Choroid plexus epithelial cell (primary cell): ENCODE measurements at regions not wholly inside any gene's neighbourhood (a gene's known extent, or its start where the extent isn't known, plus 50 kb on each side); places are given as distances from the start of the nearest gene placed in this dataset.
"Not testable (repeated sequence)": the region's sequence is repeated elsewhere in the genome, so short reads cannot be mapped to it uniquely, and the experiment has no call there.

Experiments
- DNase-seq: peaks from one replicate; pipeline ENCODE4 v3.0.0-alpha.2; 2010; ENCODE audit warnings: low read depth
- H3K4me3 ChIP-seq: 2 replicates; pipeline ENCODE4 v1.5.1; 2011; ENCODE audit warnings: low read depth, mild to moderate bottlenecking, control low read depth, low read length, moderate library complexity
- CTCF ChIP-seq: conservative IDR thresholded peaks from 2 replicates; pipeline ENCODE4 v1.5.1; 2011; ENCODE audit warnings: low read depth, mild to moderate bottlenecking, control low read depth, inconsistent platforms, low read length, moderate library complexity

DNA sequence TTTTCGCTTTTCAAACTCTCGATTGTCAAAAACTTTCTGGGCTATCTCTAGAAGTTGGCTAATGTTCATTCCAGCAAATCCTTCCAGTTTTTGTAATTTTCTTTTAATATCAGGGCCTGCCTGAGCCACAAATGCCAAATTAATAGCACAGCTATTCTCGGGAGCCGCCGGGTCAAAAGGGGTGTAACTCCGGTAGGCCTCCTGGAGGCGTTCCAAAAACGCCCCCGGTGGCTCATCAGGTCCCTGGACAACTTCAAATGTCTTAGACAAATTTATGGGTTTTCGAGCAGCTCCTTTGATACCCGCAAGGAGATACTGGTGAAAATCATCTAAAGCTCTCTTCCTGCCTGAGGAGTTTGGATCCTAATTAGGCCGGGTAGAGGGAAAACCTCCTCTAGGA, 117.9 kb upstream of the PZP start:
- no peak for TF ChIP-seq CTCF
- no peak overlapping the region for H3K4me3 ChIP-seq
- DNase-seq = no peak

DNA sequence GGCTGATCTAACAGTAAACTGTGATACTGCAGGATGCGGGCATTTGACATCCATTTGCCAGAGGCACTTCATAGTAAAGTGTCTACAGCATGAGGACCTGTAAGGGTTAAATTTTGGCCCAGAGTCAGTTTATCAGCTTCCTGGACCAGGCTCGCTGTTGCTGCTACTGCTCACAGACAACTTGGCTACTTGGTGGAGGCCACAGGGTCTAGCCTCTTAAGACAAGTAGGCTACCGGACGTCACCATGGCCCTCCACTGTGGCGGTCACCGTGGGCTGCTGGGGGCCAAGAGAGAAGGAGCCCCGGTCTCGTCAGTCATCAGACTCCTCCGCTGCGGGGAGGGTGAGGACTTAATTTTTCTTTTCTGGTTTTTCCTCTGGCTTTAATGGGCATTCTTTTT, 117.3 kb upstream of the PZP start:
- no peak overlapping the region for H3K4me3 ChIP-seq
- TF ChIP-seq CTCF = no peak
- no peak for DNase-seq

DNA sequence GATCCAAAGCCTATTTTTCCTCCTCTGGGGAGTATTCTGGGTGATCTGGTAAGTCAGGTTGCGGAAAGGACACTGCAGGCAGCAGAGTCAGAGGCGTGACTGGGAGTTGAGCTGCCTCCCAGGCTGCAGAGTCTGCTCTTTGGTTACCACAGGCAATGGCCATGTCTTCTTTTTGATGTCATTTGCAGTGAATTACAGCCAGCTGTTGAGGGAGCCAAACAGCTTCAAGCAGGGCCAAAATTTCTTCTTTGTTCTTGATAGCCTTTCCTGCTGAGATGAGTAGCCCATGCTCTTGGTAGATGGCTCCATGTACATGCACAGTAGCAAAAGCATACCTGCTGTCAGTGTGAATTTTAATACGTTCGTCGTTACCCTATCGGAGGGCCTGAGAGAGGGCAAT, 116.6 kb upstream of the PZP start:
- DNase-seq = no peak
- TF ChIP-seq CTCF = no peak
- no peak overlapping the region for H3K4me3 ChIP-seq

GRCh38 chr12:9323144-9323681, 115.0 kb upstream of the PZP start:
- no peak for DNase-seq
- H3K4me3 ChIP-seq = no peak overlapping the region
- no peak for TF ChIP-seq CTCF

- TF ChIP-seq CTCF = no peak
- no peak for DNase-seq
- H3K4me3 ChIP-seq = no peak overlapping the region
These were observed 111.6 kb upstream of the PZP start for GRCh38 chr12:9319842-9320173.

- no peak overlapping the region for H3K4me3 ChIP-seq
- TF ChIP-seq CTCF = no peak
- no peak for DNase-seq
These were observed 111.0 kb upstream of the PZP start for GRCh38 chr12:9319044-9319841.

GRCh38 chr12:9313479-9313878, 105.3 kb upstream of the PZP start:
- H3K4me3 ChIP-seq, DNase-seq: not testable (repeated sequence)

GRCh38 chr12:9312406-9313392, 104.5 kb upstream of the PZP start:
- H3K4me3 ChIP-seq, DNase-seq: not testable (repeated sequence)

DNA sequence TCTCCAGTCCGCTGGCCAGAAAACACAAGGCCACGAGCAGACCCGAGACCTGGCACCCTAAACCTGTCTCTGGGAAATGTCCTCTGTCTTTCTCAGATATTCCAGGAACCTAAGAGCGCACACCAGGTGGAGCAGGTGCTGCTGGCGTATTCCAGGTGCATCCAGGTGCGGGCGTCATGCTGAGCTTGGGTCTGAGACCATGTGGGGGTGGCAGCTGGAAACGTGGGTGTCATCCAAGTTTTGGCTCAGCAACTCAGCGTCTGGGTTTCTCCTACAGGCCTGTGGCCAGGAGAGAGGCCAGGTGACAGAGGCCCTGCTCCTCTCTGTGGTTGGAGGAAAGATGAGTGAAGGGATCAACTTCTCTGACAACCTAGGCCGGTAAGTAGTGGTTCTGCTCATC, 103.3 kb upstream of the PZP start:
- not testable (repeated sequence) for H3K4me3 ChIP-seq, DNase-seq

GRCh38 chr12:9310645-9311044, 102.5 kb upstream of the PZP start:
- not testable (repeated sequence) for DNase-seq, H3K4me3 ChIP-seq

DNA sequence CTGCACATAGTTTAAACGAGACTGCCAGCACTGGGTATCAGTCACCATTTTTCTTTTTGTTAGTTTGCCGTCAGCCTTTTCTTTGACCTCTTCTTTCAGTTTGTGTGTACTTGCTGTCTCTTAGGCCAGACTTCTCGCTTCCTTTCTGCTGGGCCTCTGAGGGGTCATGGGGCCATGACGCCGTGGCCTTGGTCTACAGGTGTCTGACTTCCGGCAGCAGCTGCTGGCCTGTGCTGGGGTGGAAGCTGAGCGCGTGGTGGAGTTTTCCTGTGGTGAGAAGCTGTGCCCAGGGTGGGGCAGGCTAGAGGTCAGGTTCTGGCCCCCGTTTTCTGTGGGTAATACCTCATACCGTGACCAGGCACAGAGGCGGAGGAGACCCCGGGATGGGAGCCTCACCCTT, 101.6 kb upstream of the PZP start:
- not testable (repeated sequence) for H3K4me3 ChIP-seq, DNase-seq
